Activated T-helper 1 cell treated with Interleukin-2 at 50 U/mL for 16 hours (primary cell): ENCODE measurements at regions not wholly inside any gene's neighbourhood (a gene's known extent, or its start where the extent isn't known, plus 50 kb on each side); places are given as distances from the start of the nearest gene placed in this dataset.
"Not testable (repeated sequence)": the region's sequence is repeated elsewhere in the genome, so short reads cannot be mapped to it uniquely, and the experiment has no call there.

Source experiments
- DNase-seq: peaks from one replicate; pipeline ENCODE4 v3.0.0-alpha.2; 2020; ENCODE audit warnings: low read depth

- no peak for DNase-seq
Measured at GRCh38 chr5:124121198-124121597, 609.2 kb downstream of the CSNK1G3 start.

GRCh38 chr5:124114911-124115310 lies 602.9 kb downstream of the CSNK1G3 start:
- no peak for DNase-seq

DNA sequence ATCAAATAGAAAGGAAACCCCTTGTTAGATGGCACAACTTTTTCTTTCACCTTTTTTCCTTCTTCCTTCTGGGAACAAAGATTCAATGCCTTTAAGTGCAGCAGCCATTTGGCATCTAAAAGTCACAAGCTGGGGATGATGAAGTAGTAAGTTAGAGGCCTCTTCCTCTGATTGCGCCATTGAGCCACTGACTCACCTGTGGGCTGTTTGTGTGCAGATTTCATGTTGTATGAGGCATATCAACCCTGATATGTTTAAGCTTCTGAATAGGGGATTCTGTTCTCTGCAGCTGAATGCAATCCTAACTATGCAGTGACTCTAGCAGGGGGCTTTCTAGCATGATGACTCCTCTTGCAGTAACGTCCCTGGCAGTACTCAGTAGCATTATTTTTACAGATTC lies 599.9 kb downstream of the CSNK1G3 start:
- DNase-seq = no peak

DNA sequence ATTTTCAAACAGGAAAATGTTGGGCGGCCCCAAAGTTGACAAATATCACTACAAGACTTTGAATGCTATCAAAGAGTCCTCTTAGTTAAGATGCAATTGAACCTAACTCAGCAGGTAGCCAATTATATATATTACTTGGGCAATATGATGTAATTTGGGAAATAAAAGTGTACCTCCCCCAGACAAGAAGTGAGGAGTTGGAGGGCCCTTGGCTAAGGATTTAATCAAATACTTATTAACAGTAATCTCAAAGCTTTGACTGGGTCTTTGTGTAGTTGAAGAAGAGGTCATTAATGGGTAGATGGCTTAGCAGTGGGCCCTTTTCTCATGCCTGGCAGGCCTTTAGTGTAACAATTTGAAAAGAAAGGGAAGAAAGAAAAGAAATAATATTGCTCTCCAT lies 599.0 kb downstream of the CSNK1G3 start:
- no peak for DNase-seq

DNA sequence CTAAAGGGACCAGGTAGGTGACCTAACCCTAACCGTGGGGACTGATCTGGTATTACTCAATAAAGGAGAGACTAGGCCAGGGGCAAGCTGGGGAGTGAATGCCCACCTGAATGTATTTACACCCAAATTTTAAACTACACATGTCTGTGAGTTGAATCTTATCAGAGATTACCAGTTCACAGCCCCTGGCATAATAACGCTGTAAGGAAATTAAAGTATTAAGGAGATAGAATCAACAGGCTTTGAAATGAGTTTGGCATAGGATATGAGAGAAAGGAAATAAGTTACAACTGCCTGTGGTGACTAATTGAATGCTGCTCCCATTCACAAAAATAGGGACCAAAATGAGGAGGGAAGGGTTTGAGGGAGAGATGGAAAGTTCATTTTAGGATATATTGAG lies 593.3 kb downstream of the CSNK1G3 start:
- no peak for DNase-seq

DNA sequence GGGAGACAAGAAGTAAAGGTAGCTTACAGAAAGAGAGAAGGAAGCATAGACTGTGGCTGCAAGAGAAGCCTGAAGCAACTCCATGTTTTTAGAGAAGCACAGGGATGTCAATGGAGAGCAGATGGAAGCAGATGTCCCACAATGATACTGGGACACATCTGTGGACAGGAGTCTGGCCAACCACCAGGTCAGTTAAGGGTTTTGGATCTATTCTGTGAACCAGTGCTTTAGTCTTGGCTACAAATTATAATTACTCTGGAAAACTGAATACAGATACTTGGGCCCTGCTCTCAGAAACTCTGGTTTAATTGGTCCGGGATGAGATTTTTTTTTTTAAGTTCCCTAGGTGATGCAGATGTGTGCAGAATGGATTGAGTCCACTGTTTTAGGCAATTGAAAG lies 592.8 kb downstream of the CSNK1G3 start:
- no peak for DNase-seq

- DNase-seq = no peak
Measured at GRCh38 chr5:124104344-124104743, 592.4 kb downstream of the CSNK1G3 start.

- no peak for DNase-seq
Measured at GRCh38 chr5:124103671-124104070, 591.7 kb downstream of the CSNK1G3 start.

DNA sequence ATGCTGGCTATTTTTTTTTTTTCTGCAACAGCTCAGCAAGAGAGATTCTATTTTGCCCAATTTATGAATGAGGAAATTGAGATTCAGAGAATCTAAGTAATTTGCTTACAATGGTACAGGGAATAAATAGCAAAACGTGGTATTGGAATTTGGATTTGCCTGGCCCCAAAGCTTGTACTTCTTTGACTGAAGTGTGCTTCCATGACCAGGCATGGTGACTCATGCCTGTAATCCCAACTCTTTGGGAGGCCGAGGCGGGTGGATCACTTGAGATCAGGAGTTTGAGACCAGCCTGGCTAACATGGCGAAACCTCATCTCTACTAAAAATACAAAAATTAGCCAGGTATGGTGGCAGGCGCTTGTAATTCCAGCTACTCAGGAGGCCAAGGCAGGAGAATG lies 591.1 kb downstream of the CSNK1G3 start:
- not testable (repeated sequence) for DNase-seq

- DNase-seq = no peak
Measured at GRCh38 chr5:124102486-124102885, 590.5 kb downstream of the CSNK1G3 start.

DNA sequence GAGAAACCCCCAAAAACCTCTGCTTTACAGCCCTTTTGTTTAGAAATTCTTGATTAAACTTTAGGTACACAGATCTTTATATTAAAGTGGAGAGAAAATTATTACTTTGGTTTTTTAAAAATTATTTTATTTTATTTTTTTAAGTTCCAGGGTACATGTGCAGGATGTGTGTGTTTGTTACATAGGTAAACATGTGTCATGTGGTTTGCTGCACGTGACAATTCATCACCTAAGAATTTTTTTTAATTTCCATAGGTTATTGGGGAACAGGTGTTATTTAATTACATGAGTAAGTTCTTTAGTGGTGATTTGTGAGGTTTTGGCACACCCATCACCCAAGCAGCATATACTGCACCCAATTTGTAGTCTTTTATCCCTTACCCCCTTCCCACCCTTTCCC lies 581.7 kb downstream of the CSNK1G3 start:
- DNase-seq = no peak

DNA sequence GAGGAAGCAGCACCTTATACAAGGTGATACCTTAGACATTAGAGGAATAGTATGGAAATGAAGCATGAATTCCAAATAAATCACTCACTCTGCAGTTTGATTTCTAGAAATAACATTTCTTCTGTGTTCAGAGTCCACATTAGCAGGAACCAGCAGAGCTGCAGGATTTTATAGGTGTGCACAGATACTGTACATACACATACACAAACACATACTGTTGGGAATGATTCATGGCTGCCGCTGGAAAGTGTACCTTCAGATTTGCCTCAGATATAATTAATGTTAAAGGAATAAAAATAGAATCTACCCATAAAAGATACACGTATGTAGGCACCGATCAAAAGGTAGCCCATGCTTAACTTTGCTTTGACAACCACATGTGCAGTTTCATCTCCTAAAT lies 578.1 kb downstream of the CSNK1G3 start:
- DNase-seq = no peak

- no peak for DNase-seq
Measured at GRCh38 chr5:124089578-124089977, 577.6 kb downstream of the CSNK1G3 start.

DNA sequence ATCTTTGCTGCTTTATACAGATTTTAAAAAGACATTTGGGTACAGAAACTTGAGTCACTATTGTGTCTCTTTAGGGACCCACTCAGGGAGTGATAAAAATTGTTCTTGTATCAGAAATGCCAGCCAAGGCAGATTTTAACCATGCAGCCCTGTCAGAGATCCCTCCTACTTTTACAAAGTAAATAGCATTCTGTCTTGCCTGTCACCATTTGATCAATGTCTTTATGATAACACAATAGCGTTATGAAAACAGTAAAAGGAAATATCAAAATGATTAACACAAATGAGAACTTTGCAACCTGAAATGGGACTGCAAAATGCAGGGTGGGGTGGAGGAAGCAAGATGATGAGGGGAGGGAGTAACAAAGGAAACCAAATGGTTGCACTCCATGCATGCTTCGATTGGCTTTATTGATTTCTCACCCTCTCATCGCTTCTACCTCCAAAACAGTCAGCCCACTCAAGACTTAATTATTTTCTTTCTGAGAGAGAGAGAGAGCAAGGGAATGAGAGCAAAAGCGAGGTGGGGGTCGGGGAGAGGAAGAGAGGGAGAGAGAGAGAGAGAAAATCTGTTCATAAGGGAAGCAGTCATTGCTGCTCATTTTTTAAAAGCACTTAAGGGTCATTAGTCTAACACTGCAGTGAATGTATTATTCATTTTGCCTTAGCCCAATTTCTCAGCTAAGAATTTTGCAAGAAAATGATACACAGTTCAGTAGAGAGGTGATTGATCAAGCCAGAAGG lies 576.5 kb downstream of the CSNK1G3 start:
- no peak for DNase-seq

DNA sequence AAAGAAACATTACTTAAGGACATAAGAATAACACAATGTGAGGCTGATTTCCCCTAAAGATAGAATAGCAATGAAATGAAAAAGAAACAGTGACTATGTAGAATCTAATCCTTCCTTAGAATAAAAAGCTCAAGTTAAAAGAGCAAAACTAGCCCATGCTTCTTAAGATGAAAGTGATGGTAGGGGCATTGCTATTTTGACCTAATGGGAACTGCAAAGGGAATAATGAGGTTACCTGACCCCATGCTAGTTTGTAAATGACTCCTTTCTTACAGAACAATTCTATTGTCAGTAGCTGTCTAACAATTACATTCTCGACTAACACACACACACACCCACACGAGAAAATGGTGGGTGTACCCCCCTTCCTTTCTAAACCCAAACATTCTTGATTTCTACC lies 575.8 kb downstream of the CSNK1G3 start:
- no peak for DNase-seq

GRCh38 chr5:124080256-124080655 lies 568.3 kb downstream of the CSNK1G3 start:
- no peak for DNase-seq

- DNase-seq = no peak
Measured at GRCh38 chr5:124079062-124079461, 567.1 kb downstream of the CSNK1G3 start.

GRCh38 chr5:124074500-124074899 lies 562.5 kb downstream of the CSNK1G3 start:
- DNase-seq = no peak

- no peak for DNase-seq
Measured at GRCh38 chr5:124072570-124072969, 560.6 kb downstream of the CSNK1G3 start.

GRCh38 chr5:124071039-124071438 lies 559.1 kb downstream of the CSNK1G3 start:
- no peak for DNase-seq

GRCh38 chr5:124065508-124065907 lies 553.5 kb downstream of the CSNK1G3 start:
- DNase-seq = no peak

DNA sequence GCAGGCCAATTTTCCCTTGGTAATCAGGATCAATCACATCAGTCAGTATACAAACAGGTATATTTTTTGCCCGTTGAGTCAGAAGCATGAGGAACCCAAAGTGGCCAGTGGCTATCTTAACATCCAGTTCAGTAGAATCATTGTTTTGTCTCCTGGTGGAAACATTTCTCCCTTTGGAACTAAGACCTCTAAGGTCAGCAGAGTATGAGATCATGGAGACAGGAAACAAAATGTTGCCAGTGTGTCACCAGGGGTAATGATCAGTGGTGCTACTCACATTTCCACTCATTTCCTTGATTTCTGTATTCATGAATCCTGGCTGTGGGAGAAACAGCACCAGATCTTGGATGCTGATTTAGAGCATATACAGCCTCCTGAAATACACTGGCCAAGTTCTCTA lies 553.0 kb downstream of the CSNK1G3 start:
- DNase-seq = no peak

GRCh38 chr5:124061663-124062062 lies 549.7 kb downstream of the CSNK1G3 start:
- DNase-seq = no peak

DNA sequence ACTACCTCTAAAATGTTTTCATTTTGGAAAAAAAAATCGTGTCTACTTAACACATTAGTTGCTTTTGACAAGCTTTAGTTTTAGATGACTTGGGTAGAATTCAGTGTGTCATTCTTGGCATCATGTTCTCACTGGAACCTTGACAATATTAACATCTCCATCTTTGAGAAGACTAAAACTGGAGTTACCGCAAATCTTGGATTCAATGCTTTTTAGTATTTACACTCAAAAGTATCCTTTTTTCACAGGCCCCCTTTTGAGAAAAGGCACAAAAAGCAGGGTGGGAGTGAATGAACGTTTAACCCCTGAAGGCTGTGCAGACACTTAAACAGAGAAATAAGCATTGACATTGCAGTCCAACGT lies 549.1 kb downstream of the CSNK1G3 start:
- DNase-seq = no peak
